ENCODE measurements at regions not wholly inside any gene's neighbourhood (a gene's known extent, or its start where the extent isn't known, plus 50 kb on each side); places are given as distances from the start of the nearest gene placed in this dataset.

- TF ChIP-seq CTCF (IDR thresholded peaks at IDR 0.05; ENCODE audit: insufficient read depth, low read length) (no peak), REST (IDR thresholded peaks at IDR 0.05; ENCODE audit: insufficient replicate concordance, low read depth) (no peak)
These were observed 651.3 kb upstream of the LINC00305 start for GRCh38 chr18:64800151-64800550.
